Transverse colon (tissue), 4 donors: ENCODE measurements at regions not wholly inside any gene's neighbourhood (a gene's known extent, or its start where the extent isn't known, plus 50 kb on each side); places are given as distances from the start of the nearest gene placed in this dataset.

Experiments used
- CTCF ChIP-seq, 5 experiments: fragments of 200-600 bp in 3 of 5; fragments of 450-650 bp in 2 of 5; sonication (generic) in 3 of 5; IDR thresholded peaks; 1 replicate in 2 of 5; 2 replicates in 3 of 5; pipeline ENCODE4 v1.5.1; 2016 to 2017; ENCODE audit warnings: antibody characterized with exemption in 5 of 5, inconsistent platforms in 3 of 5, mild to moderate bottlenecking in 2 of 5, moderate library complexity in 1 of 5
- POLR2A ChIP-seq: fragments of 450-650 bp; IDR thresholded peaks from one replicate; pipeline ENCODE4 v1.6.1; 2016; ENCODE audit warnings: antibody characterized with exemption, mild to moderate bottlenecking, moderate library complexity
- POLR2AphosphoS5 ChIP-seq, 3 donors: sonication (generic); formaldehyde crosslinking; IDR thresholded peaks; one replicate each; pipeline ENCODE4 v1.6.1; 2016; ENCODE audit warnings: antibody characterized with exemption in 3 of 3

GRCh38 chr2:16196687-16197503, 256.5 kb downstream of the MYCN start:
- TF ChIP-seq POLR2A = no peak
- no peak for TF ChIP-seq CTCF (IDR thresholded peaks at IDR 0.05)
- no peak for TF ChIP-seq POLR2AphosphoS5 (IDR thresholded peaks at IDR 0.05)
